ENCODE measurements at regions not wholly inside any gene's neighbourhood (a gene's known extent, or its start where the extent isn't known, plus 50 kb on each side); places are given as distances from the start of the nearest gene placed in this dataset.

- intact Hi-C loops (cut with DNase I; ENCODE audit: low total_unique reads), result no loop called here
- H3K27me3 ChIP-seq, result no peaks in the 10 kb centered on the region
- H3K4me1 ChIP-seq, result peaks cover 15 to 21% (median 16%) of the 10 kb centered on the region in 4 donors
- WGBS, 5 donors, result 64 to 81% (median 74%) methylated on average over 4 of the region's 4 CpGs
- no peak for DNase-seq
- H3K36me3 ChIP-seq, result no peaks in the 10 kb centered on the region
- H3K9me3 ChIP-seq, result peaks cover 0 to 8% (median 3%) of the 10 kb centered on the region in 4 donors
- H3K4me3 ChIP-seq, result no peak overlapping the region
- TF ChIP-seq CTCF (IDR thresholded peaks at IDR 0.05) (no peak), EP300 (IDR thresholded peaks at IDR 0.05) (no peak), POLR2A (IDR thresholded peaks at IDR 0.05) (no peak), POLR2AphosphoS5 (IDR thresholded peaks at IDR 0.05) (no peak)
- no peak overlapping the region for H3K27ac ChIP-seq
Observed at GRCh38 chr1:34408011-34408410, 231.3 kb downstream of the C1orf94 start.

- H3K27ac ChIP-seq, result no peak overlapping the region
- H3K27me3 ChIP-seq, result no peaks in the 10 kb centered on the region
- intact Hi-C loops (cut with DNase I; ENCODE audit: low total_unique reads), result no loop called here
- peaks cover 15 to 21% (median 16%) of the 10 kb centered on the region in 4 donors for H3K4me1 ChIP-seq
- DNase-seq, result no peak
- H3K4me3 ChIP-seq, result no peak overlapping the region
- TF ChIP-seq POLR2A (IDR thresholded peaks at IDR 0.05) (no peak), CTCF (IDR thresholded peaks at IDR 0.05) (no peak), EP300 (IDR thresholded peaks at IDR 0.05) (no peak), POLR2AphosphoS5 (IDR thresholded peaks at IDR 0.05) (no peak)
- H3K36me3 ChIP-seq, result no peaks in the 10 kb centered on the region
- H3K9me3 ChIP-seq, result peaks cover 0 to 3% (median under 1%) of the 10 kb centered on the region in 4 donors
- WGBS, 5 donors, result 88 to 96% (median 90%) methylated on average over 6 of the region's 6 CpGs
Observed at GRCh38 chr1:34409689-34410229, 233.1 kb downstream of the C1orf94 start.

GRCh38 chr1:34412598-34413370 lies 236.1 kb downstream of the C1orf94 start:
- Histone ChIP-seq H3K36me3 (no peaks in the 10 kb centered on the region), H3K27me3 (no peaks in the 10 kb centered on the region), H3K27ac (no peak overlapping the region), H3K9me3 (no peaks in the 10 kb centered on the region), H3K4me3 (no peak overlapping the region), H3K4me1 (peaks cover 0 to 4% (median 0%) of the 10 kb centered on the region in 4 donors)
- no peak for TF ChIP-seq EP300 (IDR thresholded peaks at IDR 0.05)
- no peak for TF ChIP-seq POLR2A (IDR thresholded peaks at IDR 0.05)
- no peak for TF ChIP-seq POLR2AphosphoS5 (IDR thresholded peaks at IDR 0.05)
- no peak for TF ChIP-seq CTCF (IDR thresholded peaks at IDR 0.05)
- DNase-seq, result no peak
- intact Hi-C loops (cut with DNase I; ENCODE audit: low total_unique reads), result no loop called here
- 67 to 79% (median 73%) methylated on average over 12 of the region's 12 CpGs for WGBS, 5 donors

- Histone ChIP-seq H3K36me3 (no peaks in the 10 kb centered on the region), H3K9me3 (no peaks in the 10 kb centered on the region), H3K27me3 (no peaks in the 10 kb centered on the region), H3K27ac (no peak overlapping the region), H3K4me1 (no peaks in the 10 kb centered on the region), H3K4me3 (no peak overlapping the region)
- 72 to 82% (median 78%) methylated on average over 6 of the region's 6 CpGs for WGBS, 5 donors
- no peak for DNase-seq
- no peak for TF ChIP-seq CTCF (IDR thresholded peaks at IDR 0.05)
- no peak for TF ChIP-seq POLR2AphosphoS5 (IDR thresholded peaks at IDR 0.05)
- no peak for TF ChIP-seq POLR2A (IDR thresholded peaks at IDR 0.05)
- TF ChIP-seq EP300 (IDR thresholded peaks at IDR 0.05), result no peak
- intact Hi-C loops (cut with DNase I; ENCODE audit: low total_unique reads), result no loop called here
Observed at GRCh38 chr1:34415140-34415539, 238.4 kb downstream of the C1orf94 start.
